ENCODE measurements at regions not wholly inside any gene's neighbourhood (a gene's known extent, or its start where the extent isn't known, plus 50 kb on each side); places are given as distances from the start of the nearest gene placed in this dataset.
"Not testable (repeated sequence)": the region's sequence is repeated elsewhere in the genome, so short reads cannot be mapped to it uniquely, and the experiment has no call there.

DNA sequence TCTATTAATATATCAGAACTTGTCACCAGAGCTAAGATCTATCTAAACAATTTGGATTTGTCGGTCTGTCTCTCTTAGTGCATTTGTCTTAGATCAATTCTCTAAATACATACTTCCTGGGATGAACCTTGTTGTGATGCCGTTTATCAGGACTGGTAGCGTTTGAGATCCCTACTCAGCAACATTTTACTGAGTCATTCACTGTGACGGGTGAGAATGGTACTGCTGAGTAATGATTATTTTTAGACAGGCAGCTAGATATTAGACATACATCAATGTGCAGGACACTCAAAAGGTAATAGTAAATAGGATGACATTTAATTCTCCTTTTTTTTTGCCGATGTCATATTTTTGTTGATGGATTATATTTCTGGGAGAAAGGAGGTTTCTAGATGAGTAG, 209.0 kb downstream of the CSNK1G3 start:
- no peak for DNase-seq

DNA sequence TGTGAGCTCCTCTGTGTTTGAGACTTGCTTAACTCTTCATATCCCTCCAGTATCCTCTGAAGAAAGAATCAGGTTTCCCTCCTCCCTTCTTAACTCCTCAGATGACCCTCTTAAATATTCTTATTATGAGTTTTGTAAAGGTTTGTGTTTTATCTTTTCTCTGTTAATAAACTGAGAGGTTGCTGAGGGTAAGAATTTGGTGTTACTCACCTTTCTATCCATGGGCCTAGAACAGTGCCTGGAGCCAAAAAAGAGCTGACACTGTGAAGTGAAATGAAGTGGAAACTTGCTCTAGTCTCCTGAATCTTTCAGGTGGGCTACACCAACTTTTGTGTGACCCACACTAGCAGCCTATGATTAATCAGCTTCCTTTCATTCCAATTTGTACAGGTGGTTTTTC, 208.4 kb downstream of the CSNK1G3 start:
- no peak for DNase-seq

DNA sequence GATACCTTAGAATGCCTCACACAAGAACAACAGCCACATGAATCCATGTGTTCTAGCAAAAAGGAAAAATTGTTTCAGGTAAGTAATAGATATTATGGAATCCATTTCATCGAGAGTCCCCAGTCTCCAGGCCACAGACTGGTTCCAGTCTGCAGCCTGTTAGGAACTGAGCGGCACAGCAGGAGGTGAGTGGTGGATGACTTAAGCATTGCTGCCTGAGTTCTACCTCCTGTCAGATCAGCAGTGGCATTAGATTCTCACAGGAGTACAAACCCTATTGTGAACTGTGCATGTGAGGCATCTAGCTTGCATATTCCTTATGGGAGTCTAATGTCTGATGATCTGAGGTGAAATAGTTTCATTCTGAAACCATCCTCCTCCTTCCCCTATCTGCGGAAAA, 207.0 kb downstream of the CSNK1G3 start:
- DNase-seq = no peak

DNA sequence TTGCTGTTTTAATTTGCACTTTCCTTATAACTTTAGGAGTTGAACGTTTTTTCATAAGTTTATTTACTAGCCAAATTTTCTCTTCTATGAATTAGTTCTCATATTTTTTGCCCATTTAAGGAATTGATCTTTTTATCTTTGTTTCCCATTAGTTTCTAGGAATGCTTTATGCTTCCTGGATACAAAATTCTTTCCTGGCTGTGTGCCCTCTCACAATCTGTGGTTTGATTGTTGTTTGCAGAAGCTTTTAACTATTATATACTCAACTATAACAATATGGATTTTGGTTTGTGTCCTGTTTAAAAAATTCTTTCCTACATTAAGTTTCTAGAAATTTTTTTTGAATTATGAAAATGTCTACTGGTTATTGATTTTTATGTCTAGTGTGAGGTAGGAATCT, 206.3 kb downstream of the CSNK1G3 start:
- DNase-seq = no peak

DNA sequence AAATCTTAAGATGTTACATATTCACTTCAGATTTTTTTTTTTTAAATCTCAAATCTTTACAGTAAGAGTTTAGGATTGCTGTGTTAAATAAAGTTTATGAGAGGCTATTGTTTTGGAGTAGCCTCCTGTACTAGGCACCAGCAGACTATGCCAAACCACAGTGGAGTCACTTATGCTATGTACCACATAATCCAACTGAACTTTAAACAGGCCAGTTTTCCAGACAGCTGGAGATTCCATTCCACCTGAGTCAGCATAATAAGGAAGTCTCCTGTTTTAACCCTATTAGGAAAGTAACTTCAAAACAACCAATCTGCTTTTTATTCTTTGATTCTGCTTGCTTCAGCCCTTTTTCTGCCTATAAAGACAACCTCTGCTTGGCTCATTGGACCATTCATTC, 205.2 kb downstream of the CSNK1G3 start:
- no peak for DNase-seq

DNA sequence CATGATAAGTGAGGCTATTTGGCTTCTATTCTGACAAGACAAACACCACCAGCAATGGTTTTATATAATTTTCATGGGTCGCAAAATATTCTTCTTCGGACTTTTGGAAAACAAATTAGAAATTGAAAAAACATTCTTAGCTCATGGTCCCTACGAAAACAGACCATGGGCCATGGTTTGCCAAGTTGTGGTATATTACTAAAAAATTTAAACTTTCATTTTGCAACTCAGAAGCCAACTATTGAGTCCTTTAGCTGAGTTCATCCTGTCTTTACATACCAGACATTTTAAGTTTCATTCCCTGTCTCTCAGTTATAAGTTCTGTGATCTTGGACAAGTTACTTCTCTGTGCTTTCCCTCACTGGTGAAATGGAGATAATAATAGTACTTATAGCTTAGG, 198.1 kb downstream of the CSNK1G3 start:
- no peak for DNase-seq

DNA sequence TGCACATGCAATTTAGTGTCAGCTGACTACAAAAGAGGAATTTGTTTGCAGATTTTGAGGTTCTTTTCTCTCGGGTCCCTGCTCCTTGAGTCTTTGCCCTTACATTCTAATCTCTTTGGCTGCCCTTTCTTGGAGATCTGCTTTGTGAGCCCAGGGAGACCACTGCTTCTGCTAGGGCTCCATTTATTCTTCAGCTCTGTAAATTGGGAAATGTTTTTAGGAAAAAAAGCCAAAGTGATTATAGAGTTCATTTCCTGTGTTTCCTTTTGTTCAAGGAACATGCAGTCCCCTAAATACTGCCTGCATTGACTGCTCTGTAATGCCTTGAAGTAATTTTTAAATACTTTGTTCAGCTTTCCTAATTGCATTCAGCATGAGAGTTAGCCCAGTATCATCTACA, 197.4 kb downstream of the CSNK1G3 start:
- DNase-seq = no peak

DNA sequence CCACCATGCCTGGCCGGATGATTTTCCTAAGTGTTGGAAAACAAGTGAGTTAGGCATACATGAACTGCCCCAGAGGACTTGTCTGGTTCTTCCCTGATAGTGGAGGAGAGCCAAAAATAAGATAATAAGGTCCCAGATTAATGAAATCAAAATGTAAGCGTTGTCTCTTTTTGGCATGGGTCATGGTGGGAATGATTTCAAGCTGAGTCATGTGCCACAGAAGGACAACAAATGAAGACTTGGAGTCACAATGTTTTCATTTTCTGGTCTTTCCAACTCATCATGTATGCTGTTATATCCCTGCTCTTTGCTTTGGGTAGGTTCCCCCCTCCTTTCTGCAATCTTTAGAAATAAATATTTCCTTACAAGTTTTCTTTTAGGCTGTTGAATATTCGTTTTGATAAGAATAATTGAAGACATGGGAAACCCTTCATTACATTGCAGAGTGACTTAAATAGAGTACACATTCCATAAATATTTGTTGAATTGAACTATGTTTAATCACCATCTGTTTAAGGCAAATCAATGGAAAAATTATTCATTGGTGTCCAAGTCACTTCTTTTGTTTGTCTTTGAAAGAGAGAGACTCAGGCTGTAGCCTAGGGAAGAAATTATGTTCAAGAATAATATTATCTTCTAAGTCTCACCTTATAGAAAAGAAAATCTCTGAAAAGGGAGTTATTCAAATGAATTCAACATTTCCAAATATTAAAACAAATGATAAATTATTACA, 196.3 kb downstream of the CSNK1G3 start:
- DNase-seq = no peak

DNA sequence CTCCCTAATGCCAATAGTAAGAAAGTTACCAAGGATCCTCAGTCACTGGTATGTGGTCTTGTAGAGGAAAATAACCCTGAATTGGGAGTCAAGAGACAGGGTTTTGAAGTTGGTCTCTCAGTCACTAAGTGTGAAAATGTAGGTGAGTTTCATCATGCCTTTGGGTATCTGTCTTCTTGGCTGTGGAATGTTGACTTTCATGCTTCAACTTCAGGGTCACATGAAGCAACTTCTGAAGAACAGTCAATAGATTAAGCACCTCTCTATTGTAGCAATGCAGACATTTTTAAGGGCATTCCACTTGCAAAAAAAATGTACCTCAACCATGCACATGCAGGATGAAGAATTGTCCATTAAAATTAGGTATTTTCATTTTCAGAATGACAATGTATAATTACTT, 194.6 kb downstream of the CSNK1G3 start:
- DNase-seq = no peak

DNA sequence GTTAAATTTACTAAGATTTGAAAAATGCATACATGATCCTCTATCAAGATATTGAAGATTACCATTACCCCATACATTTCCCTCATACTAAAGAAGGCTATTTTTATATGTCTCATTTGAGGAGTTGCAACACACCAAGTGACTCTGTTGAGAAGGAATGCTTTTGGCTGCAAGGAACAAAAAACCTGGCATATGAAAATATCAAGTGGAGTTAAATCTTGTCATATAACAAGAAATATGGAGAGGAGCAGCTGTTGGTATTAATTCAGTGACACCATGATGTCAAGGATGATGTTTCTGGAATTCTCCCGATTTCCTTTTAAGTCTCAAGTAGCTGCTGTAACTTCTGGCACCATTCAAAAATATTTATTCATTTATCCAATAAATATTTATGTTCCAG, 193.8 kb downstream of the CSNK1G3 start:
- DNase-seq = no peak

DNA sequence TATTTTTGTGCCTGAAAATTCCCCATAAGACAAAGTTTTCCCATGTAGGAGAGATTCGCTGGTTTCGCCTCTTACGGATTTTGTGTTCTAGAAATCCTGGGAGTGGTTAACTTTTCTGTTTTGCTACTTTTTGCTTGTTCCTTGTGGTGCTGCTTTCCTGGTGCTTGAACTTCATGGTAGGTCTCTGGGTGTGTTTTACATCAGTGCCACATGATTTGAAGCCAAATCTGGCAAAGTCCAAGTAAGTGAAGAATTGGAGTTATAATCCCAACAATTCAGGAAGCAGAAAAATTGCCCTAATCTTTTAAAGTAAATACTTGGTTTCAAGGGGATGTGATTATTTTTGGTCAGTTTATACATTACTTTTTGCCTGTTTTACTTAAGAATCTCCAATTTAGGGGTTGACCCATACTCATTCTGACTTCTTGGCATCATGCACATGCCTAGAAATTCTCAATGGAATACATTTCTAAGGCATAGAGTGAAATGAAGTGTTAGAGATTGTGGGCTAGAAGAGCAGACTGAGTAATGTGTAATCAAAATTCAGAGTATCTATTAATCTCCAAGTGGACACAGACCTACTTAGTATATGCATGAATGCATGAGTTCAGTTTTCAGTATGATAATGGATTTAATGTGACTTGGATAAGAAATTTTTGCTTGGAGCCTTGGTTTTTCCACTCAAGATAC, 189.7 kb downstream of the CSNK1G3 start:
- no peak for DNase-seq

DNA sequence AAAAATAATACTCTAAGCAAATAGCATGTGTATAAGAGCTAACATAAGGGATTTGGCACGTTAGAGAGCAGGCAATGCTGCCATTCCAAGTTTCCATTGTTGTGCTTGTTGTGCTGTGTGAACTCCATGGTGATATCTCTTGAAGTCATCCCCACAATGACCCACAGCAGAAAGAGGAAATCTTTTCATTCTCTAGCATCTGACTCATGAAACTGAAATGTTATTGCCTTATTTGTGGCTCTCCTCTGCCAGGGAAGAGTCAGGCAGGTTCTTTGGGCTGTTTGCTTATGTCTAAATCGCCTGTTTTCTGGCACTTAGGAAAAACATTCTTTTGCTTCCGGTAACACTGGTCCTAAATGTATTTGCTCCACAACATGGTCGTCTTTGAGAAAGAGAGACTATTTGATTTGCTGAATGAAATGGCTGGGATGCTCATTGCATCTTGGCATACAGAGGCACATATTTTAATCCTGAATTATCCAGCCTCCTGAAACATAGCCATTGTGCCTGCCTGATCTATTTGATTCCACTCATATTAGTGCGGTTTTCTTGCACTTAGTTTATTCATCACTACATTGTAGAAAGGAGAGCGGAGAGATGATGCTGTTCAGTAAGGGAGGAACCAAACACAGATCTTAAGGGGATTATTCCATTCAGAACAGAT, 188.8 kb downstream of the CSNK1G3 start:
- DNase-seq = no peak

DNA sequence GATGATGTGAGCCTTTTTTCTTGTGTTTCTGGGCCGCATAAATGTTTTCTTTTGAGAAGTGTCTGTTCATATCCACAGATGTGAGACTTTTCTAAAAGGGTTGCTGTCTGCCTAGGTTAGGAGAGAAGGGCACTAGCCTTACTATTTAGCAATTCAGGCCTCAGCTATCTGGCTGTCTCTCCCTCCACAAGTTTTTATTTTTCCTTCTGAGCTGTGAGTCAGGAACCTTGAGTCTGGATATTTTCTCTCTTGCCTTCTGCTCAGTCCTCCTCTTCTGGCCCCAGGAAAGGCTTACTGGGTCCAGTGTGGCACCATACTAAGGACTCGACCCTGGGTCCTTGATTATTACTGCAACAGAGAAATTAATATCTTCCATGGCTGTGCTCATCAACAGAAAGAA, 187.6 kb downstream of the CSNK1G3 start:
- no peak for DNase-seq

DNA sequence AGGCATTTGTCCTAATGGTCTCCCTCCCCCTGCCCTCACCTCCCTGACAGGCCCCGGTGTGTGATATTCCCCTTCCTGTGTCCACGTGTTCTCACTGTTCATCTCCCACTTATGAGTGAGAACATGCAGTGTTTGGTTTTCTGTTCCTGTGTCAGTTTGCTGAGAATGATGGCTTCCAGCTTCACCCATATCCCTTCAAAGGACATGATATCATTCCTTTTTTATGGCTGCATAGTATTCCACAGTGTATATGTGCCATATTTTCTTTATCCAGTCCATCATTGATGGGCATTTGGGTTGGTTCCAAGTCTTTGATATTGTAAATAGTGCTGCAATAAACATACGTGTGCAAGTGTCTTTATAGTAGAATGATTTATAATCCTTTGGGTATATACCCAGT, 187.0 kb downstream of the CSNK1G3 start:
- DNase-seq = not testable (repeated sequence)

DNA sequence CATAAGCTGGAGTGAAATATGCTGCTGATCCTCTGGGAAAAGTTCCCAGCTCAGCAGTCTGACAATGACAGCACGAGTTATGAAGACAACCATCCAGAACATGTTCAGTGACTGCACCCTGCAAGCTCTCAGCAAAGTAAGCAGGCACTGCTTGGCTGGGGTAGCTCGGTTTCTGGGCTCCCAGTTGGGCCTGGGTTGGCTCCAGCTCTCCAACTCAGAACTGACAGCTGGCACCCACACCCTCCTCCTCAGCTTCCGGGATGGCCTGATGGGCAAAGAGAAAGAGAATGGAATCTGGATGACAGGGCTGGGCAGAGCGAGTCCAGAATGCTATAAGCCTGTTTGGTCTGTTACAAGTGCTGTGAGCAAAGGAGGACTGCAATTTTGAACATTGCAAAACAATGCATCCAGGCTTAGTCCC, 185.0 kb downstream of the CSNK1G3 start:
- DNase-seq = no peak

DNA sequence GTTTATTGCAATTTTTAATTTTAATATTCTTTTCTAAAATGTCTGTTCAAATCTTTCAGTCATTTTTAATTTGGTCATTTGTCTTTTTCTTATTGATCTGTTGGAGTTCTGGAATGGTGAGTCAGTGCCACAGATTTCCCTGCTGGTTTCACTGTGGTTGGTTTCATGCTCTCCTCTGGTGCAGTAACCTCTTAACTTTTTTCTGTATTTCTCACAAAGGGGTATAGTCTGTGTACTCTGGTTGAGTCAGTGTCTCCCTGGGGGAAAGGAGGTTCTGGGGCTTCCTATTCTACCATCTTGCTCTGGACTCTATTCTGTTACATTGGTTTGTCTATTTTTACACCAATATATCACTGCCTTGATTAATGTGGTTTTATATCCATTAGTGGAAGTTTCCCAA, 178.8 kb downstream of the CSNK1G3 start:
- no peak for DNase-seq

DNA sequence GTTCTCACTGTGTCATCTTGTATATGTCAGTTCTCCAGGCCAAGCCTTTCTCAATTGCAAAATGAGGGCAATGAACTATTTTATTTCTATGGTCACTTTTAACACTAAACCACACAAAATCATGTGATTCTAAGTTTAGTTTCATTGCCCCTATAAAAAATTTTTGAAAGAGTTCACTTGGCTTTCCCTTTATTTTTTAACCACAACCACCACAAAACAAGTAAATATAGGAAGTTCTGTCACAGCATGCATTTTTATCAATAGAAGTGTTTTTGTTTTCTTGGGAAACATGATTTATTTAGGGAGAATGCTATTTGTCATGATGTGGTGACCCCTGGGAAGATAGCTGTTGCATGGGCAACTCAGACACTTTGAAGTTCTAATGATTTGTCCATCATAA, 169.1 kb downstream of the CSNK1G3 start:
- DNase-seq = no peak

DNA sequence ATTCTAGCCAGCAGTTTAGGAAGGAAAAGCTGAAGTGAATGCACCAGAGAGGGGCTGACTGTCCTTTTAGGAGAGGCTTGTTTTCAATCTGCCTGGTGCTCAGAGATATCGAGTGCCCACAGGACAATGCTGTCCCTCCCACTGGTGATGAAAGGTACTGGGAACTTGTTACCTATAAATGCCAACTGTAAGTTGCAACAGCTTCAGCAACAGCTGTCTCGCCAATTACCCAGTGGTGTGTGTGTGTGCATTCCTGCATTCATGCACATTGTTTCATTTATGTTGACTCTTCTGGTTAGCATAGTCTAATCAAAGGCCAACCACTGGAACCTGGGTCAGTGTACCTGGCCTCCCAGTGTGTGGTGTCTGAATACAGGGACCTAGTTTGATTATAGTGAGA, 161.1 kb downstream of the CSNK1G3 start:
- no peak for DNase-seq

DNA sequence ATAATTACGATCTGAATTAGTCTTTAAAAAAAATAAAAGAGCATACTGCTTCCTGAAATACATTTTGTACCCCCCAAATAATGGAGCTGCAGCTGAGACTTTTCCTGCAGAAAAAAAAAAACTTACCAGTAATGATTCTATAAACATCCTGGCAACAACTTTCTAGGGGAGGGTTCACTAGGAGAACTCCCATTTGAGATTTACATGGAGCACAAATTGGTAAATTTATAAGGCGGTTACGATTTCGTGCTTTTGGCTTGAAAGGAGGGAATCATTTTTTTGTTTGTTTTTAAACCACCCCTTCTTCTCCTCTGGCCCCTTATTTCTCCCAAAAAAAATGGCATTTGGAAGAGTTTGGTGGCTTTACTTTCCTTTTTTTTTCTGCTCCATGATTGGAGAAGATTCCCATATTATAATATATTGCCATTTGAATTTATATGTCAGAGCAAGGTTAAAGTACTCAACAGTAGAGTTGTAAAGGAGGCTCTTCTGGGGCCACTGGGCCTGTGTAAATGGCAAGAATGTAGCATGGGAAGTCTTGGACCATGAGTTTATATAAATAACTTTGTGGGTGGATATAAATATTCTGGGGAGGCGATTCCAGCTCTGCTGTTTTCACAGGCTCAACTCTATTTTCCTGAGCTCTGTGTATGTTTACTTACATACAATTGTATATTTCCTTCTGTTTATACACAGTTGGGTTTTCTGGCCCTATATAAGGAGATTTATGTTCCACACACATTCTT, 159.9 kb downstream of the CSNK1G3 start:
- no peak for DNase-seq

DNA sequence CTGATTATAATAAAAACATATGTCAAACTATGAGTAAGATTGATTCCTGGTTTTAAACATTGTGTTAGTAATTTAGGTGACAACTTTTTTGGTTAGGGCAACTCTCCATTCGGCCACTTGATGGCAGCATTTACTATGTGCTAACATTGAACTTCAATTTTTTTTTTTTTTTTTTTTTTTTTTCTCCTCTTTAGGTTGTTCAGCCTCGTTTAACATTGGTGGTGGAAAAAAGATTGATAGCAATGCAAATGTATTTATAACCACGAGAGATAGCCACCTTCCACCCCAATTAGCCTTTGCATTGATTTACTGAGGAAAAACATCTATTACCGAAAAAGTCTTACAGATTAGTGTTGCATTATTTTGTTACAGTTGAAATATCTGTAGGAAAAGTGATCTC, 159.1 kb downstream of the CSNK1G3 start:
- DNase-seq = peak; percentile 48
